Liver (tissue), 8 donors: ENCODE measurements at regions not wholly inside any gene's neighbourhood (a gene's known extent, or its start where the extent isn't known, plus 50 kb on each side); places are given as distances from the start of the nearest gene placed in this dataset.

Source experiments
- DNase-seq: peaks from one replicate; pipeline ENCODE4 v3.0.0-alpha.2; 2017; ENCODE audit warnings: low spot score
- H3K27ac ChIP-seq, 2 donors: one replicate each; pipeline ENCODE4 v1.7.0; 2013; ENCODE audit warnings: inconsistent platforms in 2 of 2, low read length in 2 of 2, control low read depth in 1 of 2, low read depth in 1 of 2, mild to moderate bottlenecking in 1 of 2
- H3K27me3 ChIP-seq, 4 donors: one replicate each; pipeline versions ENCODE4 v1.6.1 to v1.7.0; 2013; ENCODE audit warnings: low read length in 3 of 4, inconsistent platforms in 1 of 4, mild to moderate bottlenecking in 1 of 4, moderate library complexity in 1 of 4; ENCODE audit not compliant: control insufficient read depth in 4 of 4, insufficient read depth in 4 of 4
- H3K36me3 ChIP-seq, 4 donors: one replicate each; pipeline versions ENCODE4 v1.6.1 to v1.7.0; 2013; ENCODE audit warnings: low read length in 3 of 4, mild to moderate bottlenecking in 3 of 4, low read depth in 1 of 4, moderate library complexity in 1 of 4; ENCODE audit not compliant: control insufficient read depth in 4 of 4, insufficient read depth in 3 of 4
- H3K4me1 ChIP-seq, 4 donors: one replicate each; pipeline versions ENCODE4 v1.6.1 to v1.7.0; 2013; ENCODE audit warnings: low read length in 3 of 4, mild to moderate bottlenecking in 3 of 4, moderate library complexity in 1 of 4; ENCODE audit not compliant: control insufficient read depth in 4 of 4, insufficient read depth in 4 of 4
- H3K4me3 ChIP-seq, 3 donors: one replicate each; pipeline versions ENCODE4 v1.6.1 to v1.7.0; 2013; ENCODE audit warnings: low read length in 3 of 3, control low read depth in 1 of 3, low read depth in 1 of 3, mild to moderate bottlenecking in 1 of 3
- H3K9ac ChIP-seq, 2 donors: one replicate each; pipeline ENCODE4 v1.7.0; 2013; ENCODE audit warnings: low read length in 2 of 2, mild to moderate bottlenecking in 2 of 2, moderate library complexity in 2 of 2, control low read depth in 1 of 2, low read depth in 1 of 2
- H3K9me3 ChIP-seq, 4 donors: one replicate each; pipeline versions ENCODE4 v1.6.1 to v1.7.0; 2013; ENCODE audit warnings: low read length in 3 of 4; ENCODE audit not compliant: control insufficient read depth in 4 of 4
- ATF3 ChIP-seq: IDR thresholded peaks from 2 replicates; pipeline ENCODE4 v1.6.1; 2016; ENCODE audit warnings: antibody characterized with exemption
- CTCF ChIP-seq: fragments of 150-350 bp; IDR thresholded peaks from 2 replicates; pipeline ENCODE4 v1.5.1; 2017; ENCODE audit warnings: improper control_type of control experiment, low read depth, low read length; ENCODE audit not compliant: missing input control
- EGR1 ChIP-seq, 2 donors: IDR thresholded peaks; 2 replicates each; pipeline ENCODE4 v1.6.1; 2016 to 2018; ENCODE audit warnings: antibody characterized with exemption in 2 of 2, low read depth in 2 of 2
- FOXA1 ChIP-seq: IDR thresholded peaks from 2 replicates; pipeline ENCODE4 v1.6.1; 2016; ENCODE audit warnings: antibody characterized with exemption
- FOXA2 ChIP-seq: IDR thresholded peaks from 2 replicates; pipeline ENCODE4 v1.6.1; 2016; ENCODE audit warnings: antibody characterized with exemption
- GABPA ChIP-seq, 2 donors: IDR thresholded peaks in 1 of 2; conservative IDR thresholded peaks in 1 of 2; 2 replicates each; pipeline ENCODE4 v1.6.1; 2016; ENCODE audit warnings: antibody characterized with exemption in 2 of 2, mild to moderate bottlenecking in 1 of 2, moderate library complexity in 1 of 2
- HNF4G ChIP-seq: IDR thresholded peaks from 2 replicates; pipeline ENCODE4 v1.6.1; 2016; ENCODE audit warnings: antibody characterized with exemption
- JUND ChIP-seq, 2 donors: IDR thresholded peaks; 2 replicates each; pipeline ENCODE4 v1.6.1; 2016; ENCODE audit warnings: antibody characterized with exemption in 2 of 2
- MAX ChIP-seq: IDR thresholded peaks from 2 replicates; pipeline ENCODE4 v1.6.1; 2016; ENCODE audit warnings: antibody characterized with exemption
- NR2F2 ChIP-seq: IDR thresholded peaks from 2 replicates; pipeline ENCODE4 v1.6.1; 2016; ENCODE audit warnings: antibody characterized with exemption
- RAD21 ChIP-seq, 2 donors: IDR thresholded peaks; 2 replicates each; pipeline ENCODE4 v1.6.1; 2016; ENCODE audit warnings: antibody characterized with exemption in 2 of 2, mild to moderate bottlenecking in 2 of 2
- RXRA ChIP-seq, 2 donors: IDR thresholded peaks; 2 replicates each; pipeline ENCODE4 v1.6.1; 2017 to 2018; ENCODE audit warnings: antibody characterized with exemption in 2 of 2, mild to moderate bottlenecking in 1 of 2
- SP1 ChIP-seq: IDR thresholded peaks from 2 replicates; pipeline ENCODE4 v1.6.1; 2018; ENCODE audit warnings: antibody characterized with exemption, mild to moderate bottlenecking
- TAF1 ChIP-seq: conservative IDR thresholded peaks from 2 replicates; pipeline ENCODE4 v1.6.1; 2016; ENCODE audit warnings: antibody characterized with exemption, mild to moderate bottlenecking
- YY1 ChIP-seq: IDR thresholded peaks from 2 replicates; pipeline ENCODE4 v1.6.1; 2016; ENCODE audit warnings: antibody characterized with exemption, mild to moderate bottlenecking
- ZBTB33 ChIP-seq: IDR thresholded peaks from 2 replicates; pipeline ENCODE4 v1.6.1; 2016; ENCODE audit warnings: antibody characterized with exemption
- WGBS: extraction: QIAGEN DNeasy Blood & Tissue Kit; methylation state at CpG from one replicate; pipeline ENCODE4 v1.1.7; 2013; 5-methylcytosine and 5-hydroxymethylcytosine counted together
- donor health status: healthy.
- donor health status: healthy.
- donor health status: healthy.
- donor health status: healthy.
- donor health status: healthy.

GRCh38 chr13:97521726-97522125 is 87.8 kb downstream of the RAP2A start:
- Histone ChIP-seq H3K9ac (no peak overlapping the region), H3K27me3 (no peaks in the 10 kb centered on the region), H3K4me3 (no peak overlapping the region), H3K36me3 (no peaks in the 10 kb centered on the region), H3K27ac (no peak overlapping the region), H3K9me3 (no peaks in the 10 kb centered on the region), H3K4me1 (no peaks in the 10 kb centered on the region)
- TF ChIP-seq FOXA1 (no peak), GABPA (IDR thresholded peaks at IDR 0.05 in 1 of 2, conservative IDR thresholded peaks at IDR 0.05 in 1 of 2) (no peak), RAD21 (IDR thresholded peaks at IDR 0.05) (no peak), RXRA (IDR thresholded peaks at IDR 0.05) (no peak), JUND (IDR thresholded peaks at IDR 0.05) (no peak), MAX (no peak), CTCF (no peak)
- DNase-seq = no peak
- WGBS = 87% methylated on average over 2 of the region's 2 CpGs

- H3K27ac ChIP-seq = no peak overlapping the region
- no peak for DNase-seq
- H3K9ac ChIP-seq = no peak overlapping the region
- WGBS = 63% methylated on average over 2 of the region's 2 CpGs
- no peak for TF ChIP-seq GABPA (IDR thresholded peaks at IDR 0.05 in 1 of 2, conservative IDR thresholded peaks at IDR 0.05 in 1 of 2)
- no peak for TF ChIP-seq ZBTB33
- no peak for TF ChIP-seq EGR1 (IDR thresholded peaks at IDR 0.05; ENCODE audit: low read depth in 2 of 2)
- TF ChIP-seq HNF4G = no peak
- TF ChIP-seq RAD21 (IDR thresholded peaks at IDR 0.05) = no peak
- TF ChIP-seq TAF1 = no peak
- no peak for TF ChIP-seq YY1
- no peak for TF ChIP-seq RXRA (IDR thresholded peaks at IDR 0.05)
- no peak for TF ChIP-seq MAX
- no peak for TF ChIP-seq ATF3
- TF ChIP-seq FOXA1 = no peak
- no peak for TF ChIP-seq FOXA2
- TF ChIP-seq SP1 = no peak
- TF ChIP-seq JUND (IDR thresholded peaks at IDR 0.05) = no peak
- TF ChIP-seq NR2F2 = no peak
- no peaks in the 10 kb centered on the region for H3K4me1 ChIP-seq
- H3K4me3 ChIP-seq = no peak overlapping the region
- H3K36me3 ChIP-seq = no peaks in the 10 kb centered on the region
- no peaks in the 10 kb centered on the region for H3K27me3 ChIP-seq
- no peaks in the 10 kb centered on the region for H3K9me3 ChIP-seq
These were observed 88.3 kb downstream of the RAP2A start for GRCh38 chr13:97522243-97522642.
